ENCODE measurements at regions not wholly inside any gene's neighbourhood (a gene's known extent, or its start where the extent isn't known, plus 50 kb on each side); places are given as distances from the start of the nearest gene placed in this dataset.

GRCh38 chr2:16334886-16335603, 330.6 kb downstream of the CYRIA start:
- TF ChIP-seq, protein P1, sequence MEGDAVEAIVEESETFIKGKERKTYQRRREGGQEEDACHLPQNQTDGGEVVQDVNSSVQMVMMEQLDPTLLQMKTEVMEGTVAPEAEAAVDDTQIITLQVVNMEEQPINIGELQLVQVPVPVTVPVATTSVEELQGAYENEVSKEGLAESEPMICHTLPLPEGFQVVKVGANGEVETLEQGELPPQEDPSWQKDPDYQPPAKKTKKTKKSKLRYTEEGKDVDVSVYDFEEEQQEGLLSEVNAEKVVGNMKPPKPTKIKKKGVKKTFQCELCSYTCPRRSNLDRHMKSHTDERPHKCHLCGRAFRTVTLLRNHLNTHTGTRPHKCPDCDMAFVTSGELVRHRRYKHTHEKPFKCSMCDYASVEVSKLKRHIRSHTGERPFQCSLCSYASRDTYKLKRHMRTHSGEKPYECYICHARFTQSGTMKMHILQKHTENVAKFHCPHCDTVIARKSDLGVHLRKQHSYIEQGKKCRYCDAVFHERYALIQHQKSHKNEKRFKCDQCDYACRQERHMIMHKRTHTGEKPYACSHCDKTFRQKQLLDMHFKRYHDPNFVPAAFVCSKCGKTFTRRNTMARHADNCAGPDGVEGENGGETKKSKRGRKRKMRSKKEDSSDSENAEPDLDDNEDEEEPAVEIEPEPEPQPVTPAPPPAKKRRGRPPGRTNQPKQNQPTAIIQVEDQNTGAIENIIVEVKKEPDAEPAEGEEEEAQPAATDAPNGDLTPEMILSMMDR (IDR thresholded peaks at IDR 0.05): no peak
- no peak for TF ChIP-seq POLR2AphosphoS5 (IDR thresholded peaks at IDR 0.05)

Measured in sigmoid colon (tissue), 4 donors.